HCT116 (cell line): ENCODE measurements at regions not wholly inside any gene's neighbourhood (a gene's known extent, or its start where the extent isn't known, plus 50 kb on each side); places are given as distances from the start of the nearest gene placed in this dataset.

Experiments used
- CEBPB ChIP-seq: IDR thresholded peaks from 2 replicates; pipeline ENCODE4 v1.6.1; 2012; ENCODE audit warnings: low read depth
- CTCF ChIP-seq, 3 experiments: fragments of 200-600 bp in 1 of 3; sonication (generic) in 1 of 3; IDR thresholded peaks in 2 of 3; conservative IDR thresholded peaks in 1 of 3; 2 replicates each; pipeline ENCODE4 v1.5.1; 2012 to 2017; ENCODE audit warnings: low read depth in 2 of 3, low read length in 2 of 3, antibody characterized with exemption in 1 of 3, borderline replicate concordance in 1 of 3, control low read depth in 1 of 3, mild to moderate bottlenecking in 1 of 3, mixed read lengths in 1 of 3, mixed run types in 1 of 3, moderate library complexity in 1 of 3; ENCODE audit not compliant: insufficient read depth in 1 of 3
- EZH2phosphoT487 ChIP-seq: fragments of 200-600 bp; IDR thresholded peaks from 2 replicates; pipeline ENCODE4 v1.6.1; 2018; ENCODE audit warnings: antibody characterized with exemption, borderline replicate concordance
- JUND ChIP-seq: IDR thresholded peaks from 2 replicates; pipeline ENCODE4 v1.6.1; 2012
- TCF7L2 ChIP-seq: IDR thresholded peaks from 2 replicates; pipeline ENCODE4 v1.7.0; 2011; ENCODE audit warnings: borderline replicate concordance, inconsistent platforms; ENCODE audit not compliant: insufficient read depth, insufficient read length; ENCODE audit errors: extremely low read depth
- YY1 ChIP-seq: IDR thresholded peaks from 2 replicates; pipeline ENCODE4 v1.6.1; 2011; ENCODE audit warnings: low read length, low read depth, moderate library complexity, mild to moderate bottlenecking; ENCODE audit not compliant: insufficient replicate concordance; ENCODE audit errors: extremely low read depth

- no peak for TF ChIP-seq JUND
- no peak for TF ChIP-seq CEBPB
- TF ChIP-seq CTCF (IDR thresholded peaks at IDR 0.05 in 2 of 3, conservative IDR thresholded peaks at IDR 0.05 in 1 of 3; ENCODE audit: borderline replicate concordance in 1 of 3, insufficient read depth in 1 of 3, low read depth in 2 of 3, low read length in 2 of 3), result no peak
- no peak for TF ChIP-seq YY1
- no peak for TF ChIP-seq EZH2phosphoT487
- TF ChIP-seq TCF7L2, result no peak
Observed at GRCh38 chr2:216557413-216557812, 58.8 kb downstream of the RPL37A start.
